Adipocyte (in vitro differentiated cells): ENCODE measurements at regions not wholly inside any gene's neighbourhood (a gene's known extent, or its start where the extent isn't known, plus 50 kb on each side); places are given as distances from the start of the nearest gene placed in this dataset.

Source experiments
- DNase-seq: peaks from one replicate; pipeline ENCODE4 v3.0.0-alpha.2; 2015; ENCODE audit warnings: low read depth
- H3K27me3 ChIP-seq: replicated peaks from 2 replicates; pipeline ENCODE4 v1.7.0; 2013; ENCODE audit warnings: mild to moderate bottlenecking, low read length, moderate library complexity; ENCODE audit not compliant: control insufficient read depth, insufficient read depth
- H3K36me3 ChIP-seq: 2 replicates; pipeline ENCODE4 v1.7.0; 2013; ENCODE audit warnings: low read length, mild to moderate bottlenecking, moderate library complexity; ENCODE audit not compliant: control insufficient read depth, insufficient read depth, severe bottlenecking
- H3K4me1 ChIP-seq: 2 replicates; pipeline ENCODE4 v1.7.0; 2013; ENCODE audit warnings: mild to moderate bottlenecking, low read length, moderate library complexity; ENCODE audit not compliant: control insufficient read depth, insufficient read depth
- H3K4me3 ChIP-seq: 2 replicates; pipeline ENCODE4 v1.7.0; 2013; ENCODE audit warnings: mild to moderate bottlenecking, low read length, moderate library complexity
- H3K9ac ChIP-seq: 2 replicates; pipeline ENCODE4 v1.7.0; 2013; ENCODE audit warnings: mild to moderate bottlenecking, low read length, moderate library complexity
- H3K9me3 ChIP-seq: 2 replicates; pipeline ENCODE4 v1.7.0; 2013; ENCODE audit warnings: mild to moderate bottlenecking, low read length, moderate library complexity; ENCODE audit not compliant: control insufficient read depth

GRCh38 chr10:28418069-28418468, 114.8 kb upstream of the WAC start:
- Histone ChIP-seq H3K4me1 (no peaks in the 10 kb centered on the region), H3K9me3 (peaks cover 3% of the 10 kb centered on the region), H3K36me3 (no peaks in the 10 kb centered on the region), H3K27me3 (no peaks in the 10 kb centered on the region), H3K4me3 (no peak overlapping the region), H3K9ac (no peak overlapping the region)
- DNase-seq: no peak

- Histone ChIP-seq H3K4me1 (peaks cover 10% of the 10 kb centered on the region), H3K36me3 (no peaks in the 10 kb centered on the region), H3K9me3 (peaks cover 3% of the 10 kb centered on the region), H3K27me3 (no peaks in the 10 kb centered on the region), H3K4me3 (peak overlapping the region; percentile 42), H3K9ac (no peak overlapping the region)
- peak; percentile 12 for DNase-seq
These were observed 107.5 kb upstream of the WAC start for GRCh38 chr10:28425422-28425821.

GRCh38 chr10:28426392-28427159, 106.3 kb upstream of the WAC start:
- no peak overlapping the region for H3K9ac ChIP-seq
- peaks cover 3% of the 10 kb centered on the region for H3K9me3 ChIP-seq
- no peak for DNase-seq
- H3K36me3 ChIP-seq: no peaks in the 10 kb centered on the region
- peaks cover 10% of the 10 kb centered on the region for H3K4me1 ChIP-seq
- no peak overlapping the region for H3K4me3 ChIP-seq
- H3K27me3 ChIP-seq: no peaks in the 10 kb centered on the region

GRCh38 chr10:28427376-28427775, 105.5 kb upstream of the WAC start:
- no peak for DNase-seq
- Histone ChIP-seq H3K9ac (no peak overlapping the region), H3K27me3 (no peaks in the 10 kb centered on the region), H3K4me1 (peaks cover 10% of the 10 kb centered on the region), H3K9me3 (peaks cover 3% of the 10 kb centered on the region), H3K36me3 (no peaks in the 10 kb centered on the region), H3K4me3 (no peak overlapping the region)

- DNase-seq: no peak
- no peak overlapping the region for H3K4me3 ChIP-seq
- H3K9me3 ChIP-seq: peaks cover 3% of the 10 kb centered on the region
- no peaks in the 10 kb centered on the region for H3K36me3 ChIP-seq
- no peaks in the 10 kb centered on the region for H3K27me3 ChIP-seq
- no peak overlapping the region for H3K9ac ChIP-seq
- peaks cover 10% of the 10 kb centered on the region for H3K4me1 ChIP-seq
These were observed 103.9 kb upstream of the WAC start for GRCh38 chr10:28429045-28429444.

- Histone ChIP-seq H3K4me1 (peaks cover 10% of the 10 kb centered on the region), H3K9me3 (peaks cover 3% of the 10 kb centered on the region), H3K36me3 (no peaks in the 10 kb centered on the region), H3K4me3 (no peak overlapping the region), H3K9ac (no peak overlapping the region), H3K27me3 (no peaks in the 10 kb centered on the region)
- DNase-seq: no peak
These were observed 103.2 kb upstream of the WAC start for GRCh38 chr10:28429573-28430216.

GRCh38 chr10:28431139-28431538, 101.8 kb upstream of the WAC start:
- H3K9ac ChIP-seq: no peak overlapping the region
- H3K9me3 ChIP-seq: peaks cover 3% of the 10 kb centered on the region
- DNase-seq: no peak
- H3K4me3 ChIP-seq: no peak overlapping the region
- H3K36me3 ChIP-seq: no peaks in the 10 kb centered on the region
- H3K4me1 ChIP-seq: no peaks in the 10 kb centered on the region
- no peaks in the 10 kb centered on the region for H3K27me3 ChIP-seq

GRCh38 chr10:28432210-28432676, 100.7 kb upstream of the WAC start:
- peak overlapping the region; percentile 65 for H3K9ac ChIP-seq
- H3K9me3 ChIP-seq: peaks cover 3% of the 10 kb centered on the region
- peak; percentile 90 for DNase-seq
- no peaks in the 10 kb centered on the region for H3K4me1 ChIP-seq
- H3K4me3 ChIP-seq: peak overlapping the region; percentile 27
- peaks cover 3% of the 10 kb centered on the region for H3K27me3 ChIP-seq
- no peaks in the 10 kb centered on the region for H3K36me3 ChIP-seq

- H3K4me3 ChIP-seq: no peak overlapping the region
- H3K9me3 ChIP-seq: no peaks in the 10 kb centered on the region
- H3K4me1 ChIP-seq: no peaks in the 10 kb centered on the region
- H3K9ac ChIP-seq: no peak overlapping the region
- peaks cover 3% of the 10 kb centered on the region for H3K27me3 ChIP-seq
- H3K36me3 ChIP-seq: no peaks in the 10 kb centered on the region
- DNase-seq: no peak
These were observed 98.9 kb upstream of the WAC start for GRCh38 chr10:28434063-28434462.

- Histone ChIP-seq H3K36me3 (no peaks in the 10 kb centered on the region), H3K9ac (no peak overlapping the region), H3K27me3 (no peaks in the 10 kb centered on the region), H3K4me1 (no peaks in the 10 kb centered on the region), H3K9me3 (no peaks in the 10 kb centered on the region), H3K4me3 (no peak overlapping the region)
- DNase-seq: no peak
These were observed 90.5 kb upstream of the WAC start for GRCh38 chr10:28442403-28442802.

GRCh38 chr10:28444031-28444430, 88.9 kb upstream of the WAC start:
- Histone ChIP-seq H3K27me3 (no peaks in the 10 kb centered on the region), H3K9ac (no peak overlapping the region), H3K36me3 (no peaks in the 10 kb centered on the region), H3K9me3 (no peaks in the 10 kb centered on the region), H3K4me1 (no peaks in the 10 kb centered on the region), H3K4me3 (no peak overlapping the region)
- no peak for DNase-seq
